ENCODE measurements at regions not wholly inside any gene's neighbourhood (a gene's known extent, or its start where the extent isn't known, plus 50 kb on each side); places are given as distances from the start of the nearest gene placed in this dataset.

- no peak for DNase-seq (ENCODE audit: low read depth, low spot score)
- H3K4me3 ChIP-seq (ENCODE audit: low read depth, low read length): no peak overlapping the region
- ChIA-PET CTCF (no interaction called here), POLR2A (no interaction called here)
- TF ChIP-seq CTCF (IDR thresholded peaks at IDR 0.05; ENCODE audit: insufficient read depth, low read length, missing control alignments): no peak
These were observed 211.6 kb upstream of the SESN3 start for GRCh38 chr11:95442531-95443050.

- H3K4me3 ChIP-seq (ENCODE audit: low read depth, low read length): no peak overlapping the region
- no peak for DNase-seq (ENCODE audit: low read depth, low spot score)
- POLR2A ChIA-PET: no interaction called here
- CTCF ChIA-PET: no interaction called here
- no peak for TF ChIP-seq CTCF (IDR thresholded peaks at IDR 0.05; ENCODE audit: insufficient read depth, low read length, missing control alignments)
These were observed 204.8 kb upstream of the SESN3 start for GRCh38 chr11:95435628-95436353.

GRCh38 chr11:95435192-95435591 is 204.2 kb upstream of the SESN3 start:
- POLR2A ChIA-PET: no interaction called here

GRCh38 chr11:95434489-95435057 is 203.6 kb upstream of the SESN3 start:
- no peak overlapping the region for H3K4me3 ChIP-seq (ENCODE audit: low read depth, low read length)
- POLR2A ChIA-PET: no interaction called here
- CTCF ChIA-PET: no interaction called here
- DNase-seq (ENCODE audit: low read depth, low spot score): no peak
- no peak for TF ChIP-seq CTCF (IDR thresholded peaks at IDR 0.05; ENCODE audit: insufficient read depth, low read length, missing control alignments)

More at GRCh38 chr11:95435192-95435591, 204.2 kb upstream of the SESN3 start:
- CTCF ChIA-PET: no interaction called here
- no peak for DNase-seq (ENCODE audit: low read depth, low spot score)
- no peak for TF ChIP-seq CTCF (IDR thresholded peaks at IDR 0.05; ENCODE audit: insufficient read depth, low read length, missing control alignments)
- H3K4me3 ChIP-seq (ENCODE audit: low read depth, low read length): no peak overlapping the region

GRCh38 chr11:95434009-95434408 is 203.0 kb upstream of the SESN3 start:
- no peak for TF ChIP-seq CTCF (IDR thresholded peaks at IDR 0.05; ENCODE audit: insufficient read depth, low read length, missing control alignments)
- POLR2A ChIA-PET: no interaction called here
- CTCF ChIA-PET: no interaction called here
- H3K4me3 ChIP-seq (ENCODE audit: low read depth, low read length): no peak overlapping the region
- no peak for DNase-seq (ENCODE audit: low read depth, low spot score)

GRCh38 chr11:95432714-95433503 is 201.9 kb upstream of the SESN3 start:
- ChIA-PET CTCF (interaction anchor here (1.6 kb wide), 1 partner anchor 13 kb away, joined by 3 read pairs; no protein-coding TSS in a partner anchor), POLR2A (no interaction called here)
- no peak for DNase-seq (ENCODE audit: low read depth, low spot score)
- no peak for TF ChIP-seq CTCF (IDR thresholded peaks at IDR 0.05; ENCODE audit: insufficient read depth, low read length, missing control alignments)
- H3K4me3 ChIP-seq (ENCODE audit: low read depth, low read length): no peak overlapping the region
